ENCODE measurements at regions not wholly inside any gene's neighbourhood (a gene's known extent, or its start where the extent isn't known, plus 50 kb on each side); places are given as distances from the start of the nearest gene placed in this dataset.

DNA sequence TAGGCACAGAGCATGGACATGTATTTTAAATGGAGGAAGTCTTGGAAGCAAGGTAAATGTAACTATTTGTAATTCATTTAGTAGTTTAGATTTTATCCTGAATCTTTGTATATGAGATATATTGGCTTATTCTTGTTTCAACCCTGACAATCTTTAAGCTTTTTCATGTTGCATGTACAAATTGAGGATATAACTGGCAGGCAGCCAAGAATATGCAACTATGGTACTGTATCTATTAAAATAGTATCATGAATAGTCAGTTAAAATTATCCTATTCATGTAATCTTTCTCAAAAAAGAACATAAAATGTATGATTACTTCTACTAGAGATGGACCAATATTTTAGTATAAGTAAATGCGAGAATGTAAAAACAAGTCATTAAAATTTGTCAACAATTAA, 1141.5 kb downstream of the PCDH18 start:
- TF ChIP-seq POLR2A (IDR thresholded peaks at IDR 0.05) = no peak
- TF ChIP-seq, protein P1, sequence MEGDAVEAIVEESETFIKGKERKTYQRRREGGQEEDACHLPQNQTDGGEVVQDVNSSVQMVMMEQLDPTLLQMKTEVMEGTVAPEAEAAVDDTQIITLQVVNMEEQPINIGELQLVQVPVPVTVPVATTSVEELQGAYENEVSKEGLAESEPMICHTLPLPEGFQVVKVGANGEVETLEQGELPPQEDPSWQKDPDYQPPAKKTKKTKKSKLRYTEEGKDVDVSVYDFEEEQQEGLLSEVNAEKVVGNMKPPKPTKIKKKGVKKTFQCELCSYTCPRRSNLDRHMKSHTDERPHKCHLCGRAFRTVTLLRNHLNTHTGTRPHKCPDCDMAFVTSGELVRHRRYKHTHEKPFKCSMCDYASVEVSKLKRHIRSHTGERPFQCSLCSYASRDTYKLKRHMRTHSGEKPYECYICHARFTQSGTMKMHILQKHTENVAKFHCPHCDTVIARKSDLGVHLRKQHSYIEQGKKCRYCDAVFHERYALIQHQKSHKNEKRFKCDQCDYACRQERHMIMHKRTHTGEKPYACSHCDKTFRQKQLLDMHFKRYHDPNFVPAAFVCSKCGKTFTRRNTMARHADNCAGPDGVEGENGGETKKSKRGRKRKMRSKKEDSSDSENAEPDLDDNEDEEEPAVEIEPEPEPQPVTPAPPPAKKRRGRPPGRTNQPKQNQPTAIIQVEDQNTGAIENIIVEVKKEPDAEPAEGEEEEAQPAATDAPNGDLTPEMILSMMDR (IDR thresholded peaks at IDR 0.05) = no peak
